K562 (cell line): ENCODE measurements at regions not wholly inside any gene's neighbourhood (a gene's known extent, or its start where the extent isn't known, plus 50 kb on each side); places are given as distances from the start of the nearest gene placed in this dataset.

ENCODE experiments used
- ATF6 ChIP-seq: sonication (generic); formaldehyde crosslinking; IDR thresholded peaks from 2 replicates; pipeline ENCODE4 v1.4.0; 2020; ENCODE audit warnings: mild to moderate bottlenecking, missing genetic modification reagents
- KAT8 ChIP-seq: fragments of 450-650 bp; IDR thresholded peaks from 2 replicates; pipeline ENCODE4 v1.6.1; 2016; ENCODE audit warnings: low read depth, mild to moderate bottlenecking
- L3MBTL2 ChIP-seq: fragments of 450-650 bp; IDR thresholded peaks from 2 replicates; pipeline ENCODE4 v1.6.1; 2016; ENCODE audit warnings: mild to moderate bottlenecking, moderate library complexity
- PCBP1 ChIP-seq: fragments of 200-400 bp; formaldehyde crosslinking; IDR thresholded peaks from 2 replicates; pipeline ENCODE4 v1.6.1; 2018; ENCODE audit warnings: mild to moderate bottlenecking, low read depth, low read length; ENCODE audit not compliant: poor library complexity, severe bottlenecking
- PHF8 ChIP-seq: fragments of 200-600 bp; sonication (generic); IDR thresholded peaks from 2 replicates; pipeline ENCODE4 v1.6.1; 2012; ENCODE audit warnings: mixed run types, mild to moderate bottlenecking, inconsistent platforms, low read length, moderate library complexity, borderline replicate concordance
- PTBP1 ChIP-seq: fragments of 200-400 bp; formaldehyde crosslinking; IDR thresholded peaks from 2 replicates; pipeline ENCODE4 v1.6.1; 2017; ENCODE audit warnings: low read depth, low read length
- SFPQ ChIP-seq: fragments of 200-400 bp; formaldehyde crosslinking; IDR thresholded peaks from 2 replicates; pipeline ENCODE4 v1.6.1; 2017; ENCODE audit warnings: mild to moderate bottlenecking, low read depth, low read length, moderate library complexity
- SLC30A9 ChIP-seq: fragments of 250-450 bp; sonication (Bioruptor Pico); IDR thresholded peaks from 2 replicates; pipeline ENCODE4 v1.8.0; 2022; ENCODE audit warnings: mild to moderate bottlenecking, moderate library complexity
- TCF3 ChIP-seq: sonication (generic); formaldehyde crosslinking; IDR thresholded peaks from 2 replicates; pipeline ENCODE4 v1.4.0; 2020; ENCODE audit warnings: mild to moderate bottlenecking, missing genetic modification reagents
- THRA ChIP-seq: fragments of 450-650 bp; IDR thresholded peaks from 2 replicates; pipeline ENCODE4 v1.6.1; 2017; ENCODE audit warnings: mild to moderate bottlenecking, moderate library complexity
- TOE1 ChIP-seq, 2 experiments: fragments of 450-650 bp in 1 of 2; sonication (generic) in 1 of 2; formaldehyde crosslinking in 1 of 2; IDR thresholded peaks; 2 replicates each; pipeline versions ENCODE4 v1.7.1 to v1.8.0; 2016 to 2022; ENCODE audit warnings: borderline replicate concordance in 2 of 2, mild to moderate bottlenecking in 2 of 2, antibody characterized with exemption in 1 of 2, inconsistent platforms in 1 of 2, low read depth in 1 of 2, missing genetic modification reagents in 1 of 2, moderate library complexity in 1 of 2
- UBTF ChIP-seq, 2 experiments: IDR thresholded peaks; 2 replicates each; pipeline ENCODE4 v1.6.1; 2012; ENCODE audit warnings: improper control_type of control experiment in 2 of 2, low read depth in 2 of 2, low read length in 2 of 2, borderline replicate concordance in 1 of 2
- ZNF41 ChIP-seq: fragments of 250-450 bp; sonication (Bioruptor Pico); conservative IDR thresholded peaks from 2 replicates; pipeline ENCODE4 v1.4.0; 2020; ENCODE audit warnings: mild to moderate bottlenecking

GRCh38 chr9:68643901-68644809 is 60.9 kb upstream of the PIP5K1B start (continued):
- no peak for TF ChIP-seq UBTF (IDR thresholded peaks at IDR 0.05; ENCODE audit: borderline replicate concordance in 1 of 2, low read depth in 2 of 2, low read length in 2 of 2)
- no peak for TF ChIP-seq ZNF41
- TF ChIP-seq PCBP1, result no peak
- no peak for TF ChIP-seq THRA
- peak; percentile 55 for TF ChIP-seq TCF3 (CRISPR knock-in tag)
- no peak for TF ChIP-seq SFPQ
- TF ChIP-seq TOE1 (IDR thresholded peaks at IDR 0.05; ENCODE audit: borderline replicate concordance), result no peak
- TF ChIP-seq TOE1 (CRISPR knock-in tag; IDR thresholded peaks at IDR 0.05; ENCODE audit: borderline replicate concordance, low read depth), result no peak
- no peak for TF ChIP-seq ATF6 (CRISPR knock-in tag)
- TF ChIP-seq KAT8, result peak; percentile 74; the same call in 1 of the 2 replicates
- TF ChIP-seq PTBP1, result no peak
- no peak for TF ChIP-seq L3MBTL2
- no peak for TF ChIP-seq SLC30A9 (CRISPR knock-in tag)
- TF ChIP-seq PHF8, result peak; percentile 28; the same call in 1 of the 2 replicates
